ENCODE measurements at regions not wholly inside any gene's neighbourhood (a gene's known extent, or its start where the extent isn't known, plus 50 kb on each side); places are given as distances from the start of the nearest gene placed in this dataset.
"Not testable (repeated sequence)": the region's sequence is repeated elsewhere in the genome, so short reads cannot be mapped to it uniquely, and the experiment has no call there.

DNA sequence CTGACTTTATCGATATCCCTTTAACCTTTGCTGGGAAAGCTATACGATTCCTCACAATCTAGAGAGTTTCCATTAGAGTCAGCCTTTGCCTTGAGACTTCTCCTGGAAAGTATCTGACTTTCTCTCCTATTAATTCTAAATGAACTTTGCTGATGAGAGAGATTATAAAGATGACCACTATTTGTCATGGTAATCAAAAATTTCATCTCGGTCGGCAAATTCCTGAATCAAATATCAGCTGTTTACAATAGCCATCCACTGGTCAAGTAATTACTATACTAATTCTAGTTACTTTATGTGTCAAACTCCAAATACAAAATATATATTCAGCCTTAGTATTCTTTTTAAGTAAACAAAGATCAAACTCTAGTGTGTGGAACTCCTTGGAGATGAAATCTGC lies 164.4 kb upstream of the ITGA1 start:
- no peak for DNase-seq

- no peak for DNase-seq
Observed at GRCh38 chr5:52624291-52624690, 163.4 kb upstream of the ITGA1 start.

- no peak for DNase-seq
Observed at GRCh38 chr5:52626312-52626711, 161.4 kb upstream of the ITGA1 start.

DNA sequence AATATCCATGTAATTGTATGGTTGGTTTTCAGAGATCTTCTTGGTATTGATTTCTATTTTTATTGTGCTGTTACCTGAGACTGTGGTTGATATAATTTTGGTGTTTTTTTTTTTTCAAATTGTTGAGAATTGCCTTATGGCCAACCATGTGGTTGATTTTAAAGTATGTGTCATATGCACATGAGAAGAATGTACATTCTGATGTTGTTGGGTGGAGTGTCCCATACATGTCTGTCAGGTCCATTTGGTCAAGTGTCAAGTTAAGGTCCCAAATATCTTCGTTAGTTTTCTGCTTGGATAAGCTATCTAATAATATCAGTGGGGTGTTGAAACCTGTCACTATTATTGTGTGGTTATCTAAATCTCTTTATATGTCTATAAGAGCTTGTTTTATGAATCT lies 160.0 kb upstream of the ITGA1 start:
- no peak for DNase-seq

DNA sequence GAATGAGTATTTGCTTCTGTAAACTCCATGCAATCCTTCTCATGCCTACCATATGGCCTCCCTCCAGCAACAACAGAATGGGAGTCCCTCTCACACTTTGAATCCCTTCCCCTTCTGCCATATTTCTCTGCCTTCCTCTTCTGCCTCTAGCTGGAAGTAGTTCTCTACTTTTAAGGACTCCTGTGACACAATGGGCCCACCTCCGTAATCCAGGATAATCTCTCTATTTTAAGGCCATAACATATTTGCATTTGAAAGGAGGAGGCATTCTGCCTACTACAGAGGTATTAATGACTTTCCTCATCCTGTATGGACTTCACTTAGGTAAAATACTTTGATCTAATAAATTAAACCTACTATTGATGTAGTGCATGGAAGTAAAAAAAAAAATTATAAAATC lies 155.4 kb upstream of the ITGA1 start:
- no peak for DNase-seq

DNA sequence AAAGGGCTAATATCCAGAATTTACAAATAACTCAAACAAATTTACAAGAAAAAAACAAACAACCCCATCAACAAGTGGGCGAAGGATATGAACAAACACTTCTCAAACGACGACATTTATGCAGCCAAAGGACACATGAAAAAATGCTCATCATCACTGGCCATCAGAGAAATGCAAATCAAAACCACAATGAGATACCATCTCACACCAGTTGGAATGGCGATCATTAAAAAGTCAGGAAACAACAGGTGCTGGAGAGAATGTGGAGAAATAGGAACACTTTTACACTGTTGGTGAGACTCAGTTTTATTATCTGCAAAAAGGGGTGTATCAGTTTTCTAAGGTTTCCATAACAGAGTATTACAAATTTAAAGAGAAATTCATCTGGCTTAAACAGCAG lies 153.5 kb upstream of the ITGA1 start:
- DNase-seq: not testable (repeated sequence)

DNA sequence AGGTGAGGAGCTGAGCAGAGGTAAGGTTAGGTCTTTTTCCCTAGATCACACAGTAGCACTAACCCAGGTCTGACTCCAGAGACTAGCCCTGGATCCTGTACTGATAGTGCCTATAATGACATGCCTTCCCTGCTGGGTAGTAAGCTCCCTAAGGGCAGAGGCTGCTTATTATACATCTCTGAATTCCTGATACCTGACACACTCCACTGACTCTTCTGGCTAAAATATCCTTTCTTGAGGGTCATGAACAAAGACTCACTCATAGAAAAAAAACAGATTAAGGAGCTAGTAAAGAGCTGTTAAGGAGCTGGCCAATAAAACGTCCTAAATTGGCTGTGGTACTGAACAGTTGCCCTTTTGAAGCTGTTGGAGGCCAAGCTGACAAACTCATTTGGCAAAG lies 149.0 kb upstream of the ITGA1 start:
- no peak for DNase-seq

DNA sequence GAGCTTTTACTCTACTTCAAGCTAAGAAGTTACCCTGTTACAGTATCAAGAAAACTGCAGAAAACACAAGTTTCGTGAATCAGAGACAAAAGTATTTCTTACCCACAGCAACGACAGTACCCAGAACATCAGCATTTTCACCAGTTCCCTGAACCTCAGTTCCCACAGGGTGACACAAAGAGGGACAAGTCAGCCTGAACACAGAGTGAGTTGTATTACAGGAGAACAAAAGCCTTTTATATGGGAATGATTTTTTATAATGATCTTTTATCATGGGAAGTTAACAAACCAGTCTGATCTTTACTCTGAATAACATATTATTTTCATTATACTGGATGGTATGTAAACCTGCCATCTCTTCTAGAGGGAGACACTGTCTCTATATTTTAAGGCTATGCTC lies 139.0 kb upstream of the ITGA1 start:
- no peak for DNase-seq

DNA sequence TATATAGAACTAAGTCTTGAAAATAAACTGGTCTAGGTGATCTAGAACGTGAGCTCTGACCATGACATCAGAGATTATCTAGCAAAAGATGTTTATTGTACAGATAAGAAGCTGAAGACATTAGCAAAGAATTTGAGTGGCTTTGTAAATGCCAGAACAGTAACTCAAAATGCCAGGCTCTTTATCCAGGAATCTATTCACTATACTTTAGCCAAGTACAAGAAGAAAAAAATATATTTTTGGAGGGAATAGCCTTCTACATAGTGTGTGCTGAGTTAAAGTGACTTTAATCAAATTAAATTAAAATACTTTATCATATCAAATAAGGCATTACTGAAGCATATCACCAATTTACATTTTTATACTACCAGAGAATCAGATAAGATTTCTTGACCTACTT lies 132.6 kb upstream of the ITGA1 start:
- no peak for DNase-seq

- DNase-seq: no peak
Observed at GRCh38 chr5:52656569-52657246, 131.0 kb upstream of the ITGA1 start.

GRCh38 chr5:52657247-52657645 lies 130.5 kb upstream of the ITGA1 start:
- DNase-seq: no peak

- no peak for DNase-seq
Observed at GRCh38 chr5:52658246-52658645, 129.5 kb upstream of the ITGA1 start.

GRCh38 chr5:52660621-52661020 lies 127.1 kb upstream of the ITGA1 start:
- no peak for DNase-seq

DNA sequence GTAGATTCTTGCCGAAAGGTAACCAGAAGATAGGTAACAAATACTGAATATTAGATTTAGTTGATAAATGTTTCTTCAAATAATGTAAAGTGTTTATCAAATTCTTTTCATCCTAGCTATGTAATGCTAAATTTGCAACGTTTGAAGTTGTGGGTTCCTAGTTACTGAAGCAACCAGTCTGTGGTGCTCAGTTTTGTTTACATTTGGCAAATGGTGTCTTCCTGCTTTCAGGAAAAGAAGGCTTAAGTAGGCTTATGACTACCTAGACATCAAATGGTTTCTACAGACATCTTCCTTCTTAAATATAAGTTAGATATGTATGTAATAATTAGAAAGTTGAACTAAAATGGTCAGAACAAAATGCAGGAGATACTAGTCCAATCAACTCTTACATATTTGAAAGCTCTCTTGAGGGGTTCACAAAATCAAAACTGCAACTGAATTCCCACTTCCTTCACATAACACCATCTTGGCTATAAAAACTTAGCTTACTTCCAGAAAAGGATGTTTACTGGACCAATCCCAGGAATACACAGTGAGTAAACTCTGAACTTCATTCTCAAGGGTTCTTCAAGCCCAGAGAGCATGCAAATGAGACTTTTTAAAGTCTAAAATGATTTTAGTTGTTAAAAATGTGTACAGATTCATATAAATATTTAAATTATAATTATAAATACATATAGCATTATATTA lies 125.7 kb upstream of the ITGA1 start:
- no peak for DNase-seq

- no peak for DNase-seq
Observed at GRCh38 chr5:52665559-52665958, 122.2 kb upstream of the ITGA1 start.

DNA sequence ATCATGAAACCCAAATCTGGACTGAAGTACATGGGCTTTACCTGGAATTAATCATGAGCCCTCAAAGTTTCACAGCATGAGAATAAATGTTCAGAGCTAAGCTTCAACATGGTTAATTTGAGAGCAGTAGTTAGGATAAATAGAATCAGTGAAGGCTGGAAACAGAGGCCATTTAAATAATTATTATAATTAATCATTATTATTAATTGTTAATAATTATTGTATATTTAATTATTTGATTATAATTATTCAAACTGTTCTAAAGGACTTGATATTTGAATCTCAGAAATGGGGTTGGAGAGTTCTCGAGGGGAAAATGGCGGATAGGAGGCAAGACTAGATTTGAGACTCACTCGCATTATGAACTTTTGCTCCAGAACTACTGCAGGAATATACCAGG lies 119.6 kb upstream of the ITGA1 start:
- DNase-seq: no peak

GRCh38 chr5:52668544-52669185 lies 119.1 kb upstream of the ITGA1 start:
- no peak for DNase-seq

DNA sequence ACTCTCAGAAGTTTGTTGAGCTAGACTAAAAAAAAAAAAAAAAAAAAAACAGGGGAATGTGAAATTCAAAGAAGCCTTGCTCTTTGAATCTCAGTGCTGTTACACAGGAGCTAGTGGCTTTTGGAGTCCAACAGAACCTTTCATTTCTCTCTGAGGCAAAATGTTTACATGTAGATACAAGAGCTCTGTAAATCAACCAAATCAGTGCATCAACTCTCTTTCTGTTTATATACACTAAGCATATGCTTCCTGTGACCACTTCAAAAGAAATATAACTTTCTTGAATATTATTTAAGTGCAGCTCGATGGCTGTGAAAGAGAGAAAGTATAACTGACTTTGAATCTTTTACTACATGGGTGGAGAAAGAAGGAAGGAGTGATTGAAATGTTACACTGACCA lies 115.3 kb upstream of the ITGA1 start:
- no peak for DNase-seq

DNA sequence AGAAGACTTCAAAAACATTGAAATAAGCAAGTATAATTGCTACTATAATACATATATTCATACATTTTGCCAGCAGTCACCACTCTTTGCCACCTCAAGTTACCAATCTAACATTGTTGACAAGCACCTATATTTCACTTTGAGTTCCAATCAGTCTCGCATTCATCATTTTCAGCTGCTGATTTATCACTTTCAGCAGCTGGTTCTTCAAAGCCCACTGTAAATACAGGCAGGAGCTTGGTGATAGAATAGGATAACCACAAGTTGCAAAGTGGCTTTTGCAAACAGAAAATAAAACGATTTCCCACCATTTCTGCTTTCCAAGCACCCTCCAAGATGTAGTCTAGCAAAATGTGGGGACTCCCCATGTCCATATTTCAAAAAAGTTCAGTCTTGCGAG lies 114.2 kb upstream of the ITGA1 start:
- DNase-seq: no peak

- no peak for DNase-seq
Observed at GRCh38 chr5:52674815-52675545, 112.7 kb upstream of the ITGA1 start.

- no peak for DNase-seq
Observed at GRCh38 chr5:52682492-52682891, 105.2 kb upstream of the ITGA1 start.

- DNase-seq: no peak
Observed at GRCh38 chr5:52684051-52684450, 103.7 kb upstream of the ITGA1 start.

- no peak for DNase-seq
Observed at GRCh38 chr5:52685566-52685965, 102.2 kb upstream of the ITGA1 start.

- DNase-seq: no peak
Observed at GRCh38 chr5:52685971-52686370, 101.7 kb upstream of the ITGA1 start.
